GM12878 (cell line): ENCODE measurements at regions not wholly inside any gene's neighbourhood (a gene's known extent, or its start where the extent isn't known, plus 50 kb on each side); places are given as distances from the start of the nearest gene placed in this dataset.

Experiments used
- ATAC-seq: fragments of 200-7000 bp; cut with Tn5 transposase; 3 replicates; pipeline ENCODE4 v1.9.1; 2020; ENCODE audit warnings: mild to moderate bottlenecking, moderate library complexity
- BruUV-seq: library from RNA; stranded (reverse); fragments of 400-500 nt; replicated peaks from 2 replicates; lab custom pipeline; 2021; lab: Mats Ljungman, UMichigan
- CTCF ChIA-PET: fragments of 300-600 bp; sonication (Branson Sonifier 250); formaldehyde crosslinking; extraction: SDS; loops from one replicate; lab custom pipeline; 2021; ENCODE audit warnings: inconsistent platforms; lab: Yijun Ruan, JAX
- POLR2A ChIA-PET: fragments of 350-600 bp; formaldehyde crosslinking; extraction: SDS; loops from one replicate; lab custom pipeline; 2021; ENCODE audit warnings: inconsistent platforms; lab: Charles Lee
- RAD21 ChIA-PET: fragments of 300-600 bp; sonication (Branson Sonifier 250); formaldehyde crosslinking; loops from one replicate; lab custom pipeline; 2023; ENCODE audit warnings: antibody characterized with exemption; ENCODE audit not compliant: unreplicated experiment; lab: Charles Lee
- SMC1A ChIA-PET: fragments of 300-600 bp; sonication (Branson Sonifier 250); formaldehyde crosslinking; loops from one replicate; lab custom pipeline; 2023; ENCODE audit not compliant: unreplicated experiment, uncharacterized antibody; lab: Charles Lee
- DNase-seq: peaks from one replicate; pipeline ENCODE4 v3.0.0-alpha.2; 2011; ENCODE audit warnings: low read depth, low spot score
- FAIRE-seq: peaks from 3 replicates; lab custom pipeline; 2011; peaks lifted over from hg19 to GRCh38; lab: Jason Lieb, UNC
- H2AFZ ChIP-seq: 2 replicates; pipeline ENCODE4 v1.6.0; 2011; ENCODE audit warnings: low read depth, low read length, control low read depth; ENCODE audit not compliant: control insufficient read depth
- H3K27ac ChIP-seq: 2 replicates; pipeline ENCODE4 v1.5.1; 2011; ENCODE audit warnings: control low read depth; ENCODE audit not compliant: control insufficient read depth, insufficient read depth
- H3K27me3 ChIP-seq, 2 experiments: replicated peaks in 1 of 2; 2 replicates each; pipeline versions ENCODE4 v1.6.0 to v1.6.1; 2011; ENCODE audit warnings: low read length in 1 of 2; ENCODE audit not compliant: control insufficient read depth in 2 of 2, insufficient read depth in 2 of 2
- H3K36me3 ChIP-seq, 2 experiments: 2 replicates each; pipeline ENCODE4 v1.5.1; 2011; ENCODE audit warnings: low read length in 1 of 2; ENCODE audit not compliant: control insufficient read depth in 2 of 2, insufficient read depth in 2 of 2
- H3K4me1 ChIP-seq: 2 replicates; pipeline ENCODE4 v1.6.1; 2011; ENCODE audit warnings: mild to moderate bottlenecking, low read length, moderate library complexity, mixed read lengths; ENCODE audit not compliant: control insufficient read depth, insufficient read depth
- H3K4me2 ChIP-seq: 2 replicates; pipeline ENCODE4 v1.6.0; 2011; ENCODE audit warnings: control low read depth; ENCODE audit not compliant: control insufficient read depth, insufficient read depth
- H3K4me3 ChIP-seq: fragments of 200-600 bp; sonication (generic); 2 replicates; pipeline ENCODE4 v1.5.1; 2016
- H3K79me2 ChIP-seq: 2 replicates; pipeline ENCODE4 v1.6.0; 2011; ENCODE audit warnings: low read length; ENCODE audit not compliant: control insufficient read depth, insufficient read depth
- H3K9ac ChIP-seq: 2 replicates; pipeline ENCODE4 v1.8.0; 2011; ENCODE audit warnings: low read length, control low read depth, mixed read lengths; ENCODE audit not compliant: control insufficient read depth, insufficient read depth
- H3K9me3 ChIP-seq: replicated peaks from 3 replicates; pipeline ENCODE4 v1.5.1; 2011; ENCODE audit warnings: mild to moderate bottlenecking, low read length; ENCODE audit not compliant: control insufficient read depth, insufficient read depth
- H4K20me1 ChIP-seq: 2 replicates; pipeline ENCODE4 v1.6.0; 2011; ENCODE audit not compliant: control insufficient read depth, insufficient read depth
- BMI1 ChIP-seq: fragments of 450-650 bp; IDR thresholded peaks from 2 replicates; pipeline ENCODE4 v1.6.1; 2016; ENCODE audit warnings: mild to moderate bottlenecking, moderate library complexity, borderline replicate concordance
- CBX5 ChIP-seq: sonication (generic); IDR thresholded peaks from 2 replicates; pipeline ENCODE4 v1.6.1; 2016; ENCODE audit warnings: low read depth, moderate library complexity, mild to moderate bottlenecking, inconsistent platforms
- ELK1 ChIP-seq: IDR thresholded peaks from 2 replicates; pipeline ENCODE4 v1.6.1; 2012; ENCODE audit warnings: low read depth, low read length, improper control_type of control experiment
- HDAC2 ChIP-seq: fragments of 200-600 bp; sonication (generic); IDR thresholded peaks from 2 replicates; pipeline ENCODE4 v1.6.1; 2017
- HDGF ChIP-seq: fragments of 450-650 bp; IDR thresholded peaks from 2 replicates; pipeline ENCODE4 v1.6.1; 2016; ENCODE audit warnings: antibody characterized with exemption
- IRF5 ChIP-seq: fragments of 450-650 bp; IDR thresholded peaks from 2 replicates; pipeline ENCODE4 v1.6.1; 2017; ENCODE audit warnings: borderline replicate concordance
- MYB ChIP-seq: fragments of 150-350 bp; IDR thresholded peaks from 2 replicates; pipeline ENCODE4 v1.6.1; 2014; ENCODE audit warnings: mild to moderate bottlenecking, low read depth, low read length, borderline replicate concordance
- NFYB ChIP-seq: IDR thresholded peaks from 2 replicates; pipeline ENCODE4 v1.6.1; 2011; ENCODE audit warnings: low read depth, mild to moderate bottlenecking, low read length, improper control_type of control experiment, moderate library complexity; ENCODE audit not compliant: insufficient read depth
- PBX3 ChIP-seq: IDR thresholded peaks from 2 replicates; pipeline ENCODE4 v1.6.1; 2011; ENCODE audit warnings: mild to moderate bottlenecking, low read depth, low read length, moderate library complexity; ENCODE audit not compliant: insufficient replicate concordance
- SRF ChIP-seq, 2 experiments: IDR thresholded peaks; 2 replicates each; pipeline ENCODE4 v1.6.1; 2011; ENCODE audit warnings: low read depth in 2 of 2, low read length in 2 of 2, mild to moderate bottlenecking in 1 of 2, moderate library complexity in 1 of 2
- ZSCAN29 ChIP-seq: fragments of 450-650 bp; IDR thresholded peaks from 2 replicates; pipeline ENCODE4 v1.6.1; 2017; ENCODE audit warnings: mild to moderate bottlenecking, moderate library complexity
- WGBS: methylation state at CpG from one replicate; pipeline ENCODE4 v1.1.6; 2016; ENCODE audit warnings: low lambda C conversion rate; ENCODE audit not compliant: insufficient replicate concordance, insufficient coverage; ENCODE audit errors: missing lambda C conversion rate; 5-methylcytosine and 5-hydroxymethylcytosine counted together
- in situ Hi-C: fragments of 300-500 bp; cut with MboI; formaldehyde crosslinking; loops from 9 replicates; pipeline ENCODE4 v1.14.3; 2018; ENCODE audit warnings: mixed read lengths
- intact Hi-C: fragments of 100-400 bp; cut with micrococcal nuclease; formaldehyde crosslinking; loops from one replicate; pipeline ENCODE4 v1.14.2; 2022; ENCODE audit not compliant: unreplicated experiment
- TF ChIP-seq, protein P1 (sequence below): fragments of 450-650 bp; IDR thresholded peaks from 2 replicates; pipeline ENCODE4 v1.6.1; 2017; ENCODE audit warnings: antibody characterized with exemption, mild to moderate bottlenecking, moderate library complexity
- TF ChIP-seq, protein P2 (sequence below): fragments of 450-650 bp; IDR thresholded peaks from 2 replicates; pipeline ENCODE4 v1.6.1; 2018; ENCODE audit warnings: mild to moderate bottlenecking, low read depth, moderate library complexity; ENCODE audit not compliant: partially characterized antibody

- TF ChIP-seq, protein P1, sequence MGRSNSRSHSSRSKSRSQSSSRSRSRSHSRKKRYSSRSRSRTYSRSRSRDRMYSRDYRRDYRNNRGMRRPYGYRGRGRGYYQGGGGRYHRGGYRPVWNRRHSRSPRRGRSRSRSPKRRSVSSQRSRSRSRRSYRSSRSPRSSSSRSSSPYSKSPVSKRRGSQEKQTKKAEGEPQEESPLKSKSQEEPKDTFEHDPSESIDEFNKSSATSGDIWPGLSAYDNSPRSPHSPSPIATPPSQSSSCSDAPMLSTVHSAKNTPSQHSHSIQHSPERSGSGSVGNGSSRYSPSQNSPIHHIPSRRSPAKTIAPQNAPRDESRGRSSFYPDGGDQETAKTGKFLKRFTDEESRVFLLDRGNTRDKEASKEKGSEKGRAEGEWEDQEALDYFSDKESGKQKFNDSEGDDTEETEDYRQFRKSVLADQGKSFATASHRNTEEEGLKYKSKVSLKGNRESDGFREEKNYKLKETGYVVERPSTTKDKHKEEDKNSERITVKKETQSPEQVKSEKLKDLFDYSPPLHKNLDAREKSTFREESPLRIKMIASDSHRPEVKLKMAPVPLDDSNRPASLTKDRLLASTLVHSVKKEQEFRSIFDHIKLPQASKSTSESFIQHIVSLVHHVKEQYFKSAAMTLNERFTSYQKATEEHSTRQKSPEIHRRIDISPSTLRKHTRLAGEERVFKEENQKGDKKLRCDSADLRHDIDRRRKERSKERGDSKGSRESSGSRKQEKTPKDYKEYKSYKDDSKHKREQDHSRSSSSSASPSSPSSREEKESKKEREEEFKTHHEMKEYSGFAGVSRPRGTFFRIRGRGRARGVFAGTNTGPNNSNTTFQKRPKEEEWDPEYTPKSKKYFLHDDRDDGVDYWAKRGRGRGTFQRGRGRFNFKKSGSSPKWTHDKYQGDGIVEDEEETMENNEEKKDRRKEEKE: no peak
- no peak for TF ChIP-seq PBX3
- TF ChIP-seq HDGF: no peak
- no peak for TF ChIP-seq HDAC2
Measured at GRCh38 chr17:22703786-22704441, 1011.6 kb downstream of the KCNJ18 start (continued).

DNA sequence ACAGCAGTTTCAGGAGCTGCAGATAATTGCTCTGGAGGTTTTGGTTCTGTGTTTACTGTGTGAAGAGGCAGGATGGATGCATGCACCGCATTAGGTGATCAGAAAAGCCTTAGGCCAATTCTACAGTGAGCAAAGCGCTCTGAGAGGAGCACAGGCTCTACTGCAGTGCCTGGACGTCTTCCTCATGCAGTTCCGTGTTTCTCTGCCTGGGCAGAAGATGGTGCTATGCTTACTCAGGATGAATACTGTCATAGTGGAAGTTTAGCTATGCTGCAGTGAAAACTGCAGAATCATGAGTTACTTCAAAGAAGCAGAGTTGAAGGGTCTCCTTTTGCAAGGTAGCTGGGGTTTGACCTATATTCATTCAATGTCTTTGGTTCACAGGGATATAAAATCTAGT, 1012.4 kb downstream of the KCNJ18 start:
- intact Hi-C loops: no loop called here
- no peak overlapping the region for H3K27ac ChIP-seq
- H3K4me2 ChIP-seq: no peak overlapping the region
- no peak for ATAC-seq
- ChIA-PET POLR2A (no interaction called here), RAD21 (no interaction called here), SMC1A (no interaction called here), CTCF (no interaction called here)
- no peak overlapping the region for H2AFZ ChIP-seq
- H3K9me3 ChIP-seq: no peaks in the 10 kb centered on the region; the same call in 2 of the 3 replicates
- no peak overlapping the region for H3K9ac ChIP-seq
- no peak for FAIRE-seq
- BruUV-seq: no TSS peak
- no peaks in the 10 kb centered on the region for H3K36me3 ChIP-seq
- no peak for DNase-seq
- no peaks in the 10 kb centered on the region for H3K4me1 ChIP-seq
- in situ Hi-C loops: no loop called here
- no peaks in the 10 kb centered on the region for H4K20me1 ChIP-seq
- no peaks in the 10 kb centered on the region for H3K79me2 ChIP-seq
- 5% methylated on average over 4 of the region's 4 CpGs for WGBS
- H3K27me3 ChIP-seq: no peaks in the 10 kb centered on the region
- no peak overlapping the region for H3K4me3 ChIP-seq
- TF ChIP-seq ELK1: no peak
- TF ChIP-seq BMI1: no peak
- TF ChIP-seq SRF (IDR thresholded peaks at IDR 0.05; ENCODE audit: low read depth in 2 of 2, low read length in 2 of 2): no peak
- TF ChIP-seq ZSCAN29: no peak
- no peak for TF ChIP-seq NFYB
- TF ChIP-seq, protein P2, sequence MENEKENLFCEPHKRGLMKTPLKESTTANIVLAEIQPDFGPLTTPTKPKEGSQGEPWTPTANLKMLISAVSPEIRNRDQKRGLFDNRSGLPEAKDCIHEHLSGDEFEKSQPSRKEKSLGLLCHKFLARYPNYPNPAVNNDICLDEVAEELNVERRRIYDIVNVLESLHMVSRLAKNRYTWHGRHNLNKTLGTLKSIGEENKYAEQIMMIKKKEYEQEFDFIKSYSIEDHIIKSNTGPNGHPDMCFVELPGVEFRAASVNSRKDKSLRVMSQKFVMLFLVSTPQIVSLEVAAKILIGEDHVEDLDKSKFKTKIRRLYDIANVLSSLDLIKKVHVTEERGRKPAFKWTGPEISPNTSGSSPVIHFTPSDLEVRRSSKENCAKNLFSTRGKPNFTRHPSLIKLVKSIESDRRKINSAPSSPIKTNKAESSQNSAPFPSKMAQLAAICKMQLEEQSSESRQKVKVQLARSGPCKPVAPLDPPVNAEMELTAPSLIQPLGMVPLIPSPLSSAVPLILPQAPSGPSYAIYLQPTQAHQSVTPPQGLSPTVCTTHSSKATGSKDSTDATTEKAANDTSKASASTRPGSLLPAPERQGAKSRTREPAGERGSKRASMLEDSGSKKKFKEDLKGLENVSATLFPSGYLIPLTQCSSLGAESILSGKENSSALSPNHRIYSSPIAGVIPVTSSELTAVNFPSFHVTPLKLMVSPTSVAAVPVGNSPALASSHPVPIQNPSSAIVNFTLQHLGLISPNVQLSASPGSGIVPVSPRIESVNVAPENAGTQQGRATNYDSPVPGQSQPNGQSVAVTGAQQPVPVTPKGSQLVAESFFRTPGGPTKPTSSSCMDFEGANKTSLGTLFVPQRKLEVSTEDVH: no peak
- TF ChIP-seq CBX5: no peak
- no peak for TF ChIP-seq MYB
- TF ChIP-seq IRF5: no peak
